BE2C (cell line): ENCODE measurements at regions not wholly inside any gene's neighbourhood (a gene's known extent, or its start where the extent isn't known, plus 50 kb on each side); places are given as distances from the start of the nearest gene placed in this dataset.

Experiments used
- DNase-seq: peaks from one replicate; pipeline ENCODE4 v3.0.0-alpha.2; 2020
- H3K27me3 ChIP-seq: fragments of 250-450 bp; sonication (Bioruptor Pico); 2 replicates; pipeline ENCODE4 v1.5.1; 2020; ENCODE audit warnings: mild to moderate bottlenecking
- H3K36me3 ChIP-seq: fragments of 250-450 bp; sonication (Bioruptor Pico); 2 replicates; pipeline ENCODE4 v1.5.1; 2020; ENCODE audit warnings: mild to moderate bottlenecking
- H3K4me1 ChIP-seq: fragments of 250-450 bp; sonication (Bioruptor Pico); 2 replicates; pipeline ENCODE4 v1.5.1; 2020
- H3K4me3 ChIP-seq: 2 replicates; pipeline ENCODE4 v1.5.1; 2011; ENCODE audit warnings: low read depth, low read length
- H3K9me3 ChIP-seq: fragments of 250-450 bp; sonication (Bioruptor Pico); 2 replicates; pipeline ENCODE4 v1.5.1; 2020
- TF ChIP-seq, protein P1 (sequence below): IDR thresholded peaks from 2 replicates; pipeline ENCODE4 v1.5.1; 2012; ENCODE audit warnings: mild to moderate bottlenecking, low read depth, low read length

DNA sequence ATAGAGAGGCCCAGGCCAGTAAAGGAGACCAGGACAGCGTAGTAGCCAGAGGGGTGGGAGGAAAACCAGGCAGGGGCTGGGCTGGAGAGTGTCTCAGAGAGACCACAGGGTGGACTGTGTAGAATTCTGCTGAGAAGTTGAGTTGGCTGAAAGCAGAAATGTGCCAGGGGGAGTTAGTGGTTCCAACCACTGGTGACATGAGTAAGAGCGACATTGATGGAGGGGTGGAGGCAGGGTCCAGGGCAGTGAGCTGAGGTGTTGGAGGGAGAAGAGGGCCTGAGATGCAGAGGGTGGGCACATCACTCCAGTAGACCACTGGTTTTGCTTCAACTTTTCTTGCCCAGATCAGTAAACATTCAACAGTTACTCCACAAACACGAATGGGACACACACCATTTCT is 106.5 kb downstream of the ASB7 start:
- no peak for DNase-seq
- no peaks in the 10 kb centered on the region for H3K4me1 ChIP-seq
- no peaks in the 10 kb centered on the region for H3K36me3 ChIP-seq
- no peaks in the 10 kb centered on the region for H3K27me3 ChIP-seq
- TF ChIP-seq, protein P1, sequence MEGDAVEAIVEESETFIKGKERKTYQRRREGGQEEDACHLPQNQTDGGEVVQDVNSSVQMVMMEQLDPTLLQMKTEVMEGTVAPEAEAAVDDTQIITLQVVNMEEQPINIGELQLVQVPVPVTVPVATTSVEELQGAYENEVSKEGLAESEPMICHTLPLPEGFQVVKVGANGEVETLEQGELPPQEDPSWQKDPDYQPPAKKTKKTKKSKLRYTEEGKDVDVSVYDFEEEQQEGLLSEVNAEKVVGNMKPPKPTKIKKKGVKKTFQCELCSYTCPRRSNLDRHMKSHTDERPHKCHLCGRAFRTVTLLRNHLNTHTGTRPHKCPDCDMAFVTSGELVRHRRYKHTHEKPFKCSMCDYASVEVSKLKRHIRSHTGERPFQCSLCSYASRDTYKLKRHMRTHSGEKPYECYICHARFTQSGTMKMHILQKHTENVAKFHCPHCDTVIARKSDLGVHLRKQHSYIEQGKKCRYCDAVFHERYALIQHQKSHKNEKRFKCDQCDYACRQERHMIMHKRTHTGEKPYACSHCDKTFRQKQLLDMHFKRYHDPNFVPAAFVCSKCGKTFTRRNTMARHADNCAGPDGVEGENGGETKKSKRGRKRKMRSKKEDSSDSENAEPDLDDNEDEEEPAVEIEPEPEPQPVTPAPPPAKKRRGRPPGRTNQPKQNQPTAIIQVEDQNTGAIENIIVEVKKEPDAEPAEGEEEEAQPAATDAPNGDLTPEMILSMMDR, result no peak
- no peaks in the 10 kb centered on the region for H3K9me3 ChIP-seq
- no peak overlapping the region for H3K4me3 ChIP-seq

DNA sequence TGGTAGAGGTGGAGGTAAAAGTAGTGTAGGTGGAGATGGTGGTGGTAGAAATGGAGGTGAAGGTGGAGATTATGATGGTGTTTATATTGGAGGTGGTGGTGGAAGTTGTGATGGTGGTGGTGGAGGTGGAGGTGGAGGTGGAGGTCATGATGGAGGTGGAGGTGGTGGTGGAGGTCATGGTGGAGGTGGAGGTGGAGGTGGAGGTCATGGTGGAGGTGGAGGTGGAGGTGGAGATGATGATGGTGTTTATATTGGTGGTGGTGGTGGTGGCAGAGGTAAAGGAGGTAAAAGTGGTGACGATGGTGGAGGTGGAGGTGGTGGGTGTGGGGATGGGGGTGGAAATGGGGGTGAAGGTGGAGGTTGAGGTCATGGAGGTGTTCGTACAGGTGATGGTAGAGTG is 107.8 kb downstream of the ASB7 start:
- Histone ChIP-seq H3K9me3 (no peaks in the 10 kb centered on the region), H3K4me3 (no peak overlapping the region), H3K27me3 (no peaks in the 10 kb centered on the region), H3K4me1 (no peaks in the 10 kb centered on the region), H3K36me3 (no peaks in the 10 kb centered on the region)
- TF ChIP-seq, protein P1, result no peak
- DNase-seq, result no peak

DNA sequence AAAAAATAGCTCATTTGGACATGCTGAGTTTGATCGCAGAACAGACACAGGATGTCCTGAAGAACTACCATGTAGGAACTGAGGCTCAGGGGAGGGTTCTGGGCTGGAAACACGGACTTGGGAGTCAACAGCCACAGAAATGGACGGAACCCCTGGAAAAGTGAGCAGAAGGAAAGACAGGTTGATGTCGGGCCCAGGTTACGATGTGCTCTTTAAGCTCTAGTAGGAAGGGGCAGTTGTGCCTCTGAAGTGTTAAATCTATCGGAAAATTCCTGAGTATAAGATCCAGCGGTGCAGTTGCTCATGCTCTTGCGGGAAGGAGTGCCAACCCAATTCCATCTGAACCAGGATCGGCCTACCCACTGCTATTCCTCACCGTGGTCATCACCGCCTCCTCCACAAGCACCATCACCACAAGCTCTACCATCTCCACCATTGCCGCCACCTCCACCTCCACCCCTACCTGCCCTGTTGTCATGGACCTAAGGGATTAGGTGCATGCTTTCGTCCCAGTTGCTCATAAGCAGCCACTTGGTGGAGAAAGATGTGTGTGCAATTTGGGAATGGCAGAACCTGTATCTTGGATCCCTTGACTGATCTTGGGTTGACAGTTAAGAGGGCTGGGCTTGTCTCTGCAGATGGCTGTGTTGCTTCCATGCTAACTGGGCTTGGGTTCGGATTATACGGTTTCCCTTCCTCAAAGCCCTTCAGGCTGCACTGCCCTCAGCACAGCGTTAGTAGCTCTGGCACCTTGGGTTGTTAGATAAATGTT is 108.5 kb downstream of the ASB7 start:
- Histone ChIP-seq H3K36me3 (no peaks in the 10 kb centered on the region), H3K27me3 (no peaks in the 10 kb centered on the region), H3K4me1 (no peaks in the 10 kb centered on the region), H3K4me3 (no peak overlapping the region), H3K9me3 (no peaks in the 10 kb centered on the region)
- TF ChIP-seq, protein P1, result no peak
- DNase-seq, result no peak

DNA sequence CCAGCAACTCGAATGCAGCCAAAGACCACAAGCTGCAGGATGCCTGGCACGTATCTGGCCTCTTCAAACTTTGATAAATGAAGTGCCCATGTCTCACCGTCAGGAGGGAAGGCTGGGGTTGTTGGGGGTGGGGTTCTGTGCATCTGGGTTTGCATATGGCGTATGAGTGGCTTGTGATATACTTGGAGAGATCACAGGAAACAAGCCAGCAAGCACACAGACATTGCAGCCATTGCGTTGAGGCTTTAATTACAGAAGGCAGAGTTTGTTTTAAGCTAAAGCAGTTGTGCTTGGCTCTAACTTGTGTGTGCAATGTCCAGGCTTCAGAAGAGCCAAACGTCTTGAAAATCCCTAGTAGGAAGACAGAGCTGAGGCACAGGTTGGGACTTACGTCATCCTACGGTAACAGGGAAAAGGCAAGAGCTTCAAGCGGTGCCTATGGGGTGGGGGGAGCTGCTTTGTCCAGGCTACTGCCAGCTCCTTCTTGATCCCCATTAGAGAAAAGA is 109.2 kb downstream of the ASB7 start:
- no peak for DNase-seq
- Histone ChIP-seq H3K9me3 (no peaks in the 10 kb centered on the region), H3K4me3 (no peak overlapping the region), H3K27me3 (no peaks in the 10 kb centered on the region), H3K36me3 (no peaks in the 10 kb centered on the region), H3K4me1 (peaks cover 4% of the 10 kb centered on the region)
- TF ChIP-seq, protein P1, result no peak

DNA sequence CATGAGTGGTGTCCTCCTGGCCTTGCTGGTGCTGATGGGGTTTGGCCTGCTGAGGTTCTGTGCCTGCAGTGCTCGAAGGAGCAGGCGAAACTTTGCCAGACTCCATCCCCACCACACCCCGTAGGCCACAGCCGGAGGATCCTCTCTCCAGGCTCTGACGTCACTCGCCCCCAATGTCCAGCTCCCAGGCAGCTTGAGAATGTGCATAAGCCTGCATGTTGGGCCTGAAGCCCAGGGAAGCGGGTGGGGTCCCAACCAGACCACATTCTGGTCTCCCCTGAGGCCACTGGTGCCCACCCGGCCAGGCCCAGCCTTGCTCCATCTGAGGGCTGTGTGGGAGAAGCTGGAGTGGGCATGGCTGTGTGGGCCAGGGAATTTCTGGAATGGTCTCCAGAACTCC is 109.8 kb downstream of the ASB7 start:
- Histone ChIP-seq H3K4me3 (no peak overlapping the region), H3K27me3 (no peaks in the 10 kb centered on the region), H3K36me3 (no peaks in the 10 kb centered on the region), H3K9me3 (no peaks in the 10 kb centered on the region), H3K4me1 (peaks cover 8% of the 10 kb centered on the region)
- TF ChIP-seq, protein P1, result no peak
- no peak for DNase-seq

DNA sequence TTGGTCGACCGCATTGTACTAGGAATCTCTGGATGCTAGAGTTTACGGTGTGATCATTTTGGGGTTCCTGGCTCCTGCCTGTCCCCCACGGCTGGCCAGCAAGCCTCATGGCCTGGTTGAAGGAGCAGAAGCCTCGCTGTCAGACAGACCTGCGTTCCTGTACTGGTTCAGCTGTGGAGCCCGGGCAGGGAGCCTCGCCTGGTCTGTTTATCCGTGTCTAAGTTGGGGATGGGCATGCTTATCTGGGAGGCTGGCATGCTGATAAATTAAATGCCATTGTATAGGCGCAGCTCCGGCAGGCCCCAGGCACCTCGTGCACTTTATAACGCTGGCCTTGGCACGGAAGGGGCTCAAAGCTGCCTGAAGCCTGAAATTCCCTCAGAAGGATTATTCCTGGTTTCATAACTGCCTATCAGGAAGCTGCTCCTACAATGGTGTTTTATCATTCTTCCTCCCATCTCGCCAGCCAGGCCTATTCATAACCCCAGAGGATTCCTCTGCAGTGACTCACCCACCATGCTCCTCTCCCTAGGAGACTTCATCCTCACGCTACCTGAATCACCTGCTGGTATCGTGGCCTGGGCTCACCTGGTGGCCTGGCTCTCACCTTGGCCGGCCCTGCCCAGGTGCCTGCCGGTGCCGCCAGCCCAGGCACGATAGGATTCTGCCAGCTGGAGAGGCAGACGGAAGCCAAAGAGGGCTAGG is 110.9 kb downstream of the ASB7 start:
- no peak for DNase-seq
- TF ChIP-seq, protein P1, result no peak
- Histone ChIP-seq H3K4me1 (peaks cover 8% of the 10 kb centered on the region), H3K4me3 (no peak overlapping the region), H3K36me3 (no peaks in the 10 kb centered on the region), H3K9me3 (no peaks in the 10 kb centered on the region), H3K27me3 (no peaks in the 10 kb centered on the region)
